ENCODE measurements at regions not wholly inside any gene's neighbourhood (a gene's known extent, or its start where the extent isn't known, plus 50 kb on each side); places are given as distances from the start of the nearest gene placed in this dataset.
"Not testable (repeated sequence)": the region's sequence is repeated elsewhere in the genome, so short reads cannot be mapped to it uniquely, and the experiment has no call there.

- DNase-seq (ENCODE audit: low spot score in 2 of 2) = no peak
- Histone ChIP-seq H3K4me3 (no peak overlapping the region), H3K9me3 (no peaks in the 10 kb centered on the region), H3K4me1 (no peaks in the 10 kb centered on the region), H3K27me3 (peaks cover 0 to 5% of the 10 kb centered on the region in 2 donors), H3K27ac (no peak overlapping the region), H3K36me3 (no peaks in the 10 kb centered on the region)
- WGBS, 2 donors = 88 to 96% methylated on average over 3 of the region's 3 CpGs
- TF ChIP-seq CTCF (IDR thresholded peaks at IDR 0.05) (no peak), EP300 (IDR thresholded peaks at IDR 0.05) (no peak), POLR2A (IDR thresholded peaks at IDR 0.05) (no peak)
These were observed 504.1 kb downstream of the PCDH11X start for GRCh38 chrX:92283308-92283707.

GRCh38 chrX:92298067-92298466 is 518.9 kb downstream of the PCDH11X start:
- DNase-seq (ENCODE audit: low spot score in 2 of 2); H3K27ac ChIP-seq; H3K27me3 ChIP-seq; H3K4me3 ChIP-seq; H3K4me1 ChIP-seq; H3K9me3 ChIP-seq; H3K36me3 ChIP-seq: not testable (repeated sequence)
- WGBS, 2 donors = 86 to 90% methylated on average over 3 of the region's 3 CpGs

GRCh38 chrX:92333194-92333593 is 554.0 kb downstream of the PCDH11X start:
- H3K9me3 ChIP-seq; DNase-seq (ENCODE audit: low spot score in 2 of 2); H3K27me3 ChIP-seq; H3K36me3 ChIP-seq; H3K4me1 ChIP-seq; H3K4me3 ChIP-seq; H3K27ac ChIP-seq: not testable (repeated sequence)
- WGBS, 2 donors = 86 to 89% methylated on average over 4 to 5 of the region's 5 CpGs

- not testable (repeated sequence) for H3K4me1 ChIP-seq; H3K9me3 ChIP-seq; H3K36me3 ChIP-seq; H3K27ac ChIP-seq; DNase-seq (ENCODE audit: low spot score in 2 of 2); H3K4me3 ChIP-seq; H3K27me3 ChIP-seq
- WGBS, 2 donors = 70 to 78% methylated on average over 6 of the region's 6 CpGs
These were observed 571.9 kb downstream of the PCDH11X start for GRCh38 chrX:92351065-92351464.

GRCh38 chrX:92351511-92351910 is 572.3 kb downstream of the PCDH11X start:
- no peak for TF ChIP-seq EP300 (IDR thresholded peaks at IDR 0.05)
- no peak for TF ChIP-seq POLR2A (IDR thresholded peaks at IDR 0.05)
- no peak for TF ChIP-seq CTCF (IDR thresholded peaks at IDR 0.05)
- H3K4me3 ChIP-seq = no peak overlapping the region
- 94 to 100% methylated on average over 2 of the region's 2 CpGs for WGBS, 2 donors
- H3K36me3 ChIP-seq = no peaks in the 10 kb centered on the region
- H3K9me3 ChIP-seq = no peaks in the 10 kb centered on the region
- no peaks in the 10 kb centered on the region for H3K4me1 ChIP-seq
- DNase-seq (ENCODE audit: low spot score in 2 of 2) = no peak
- H3K27me3 ChIP-seq = no peaks in the 10 kb centered on the region
- no peak overlapping the region for H3K27ac ChIP-seq

All from tibial nerve (tissue), 4 donors.